Hematopoietic multipotent progenitor cell (in vitro differentiated cells): ENCODE measurements at regions not wholly inside any gene's neighbourhood (a gene's known extent, or its start where the extent isn't known, plus 50 kb on each side); places are given as distances from the start of the nearest gene placed in this dataset.

Experiments used
- DNase-seq, 3 donors: peaks; one replicate each; pipeline ENCODE4 v3.0.0-alpha.2; 2011 to 2015; ENCODE audit warnings: low read depth in 2 of 3, low spot score in 2 of 3

GRCh38 chr4:4607336-4608213 lies 65.7 kb upstream of the STX18 start:
- no peak for DNase-seq

GRCh38 chr4:4606321-4606720 lies 64.5 kb upstream of the STX18 start:
- DNase-seq: no peak

- no peak for DNase-seq
Observed at GRCh38 chr4:4605849-4606248, 64.0 kb upstream of the STX18 start.

GRCh38 chr4:4603592-4603991 lies 61.7 kb upstream of the STX18 start:
- DNase-seq: no peak

GRCh38 chr4:4603067-4603466 lies 61.2 kb upstream of the STX18 start:
- DNase-seq: no peak

- no peak for DNase-seq
Observed at GRCh38 chr4:4602468-4602867, 60.6 kb upstream of the STX18 start.

GRCh38 chr4:4601803-4602369 lies 60.0 kb upstream of the STX18 start:
- DNase-seq: no peak

GRCh38 chr4:4599481-4600275 lies 57.8 kb upstream of the STX18 start:
- no peak for DNase-seq

- DNase-seq: no peak
Observed at GRCh38 chr4:4598851-4599411, 57.1 kb upstream of the STX18 start.

GRCh38 chr4:4596720-4597119 lies 54.9 kb upstream of the STX18 start:
- DNase-seq: no peak

GRCh38 chr4:4595252-4595651 lies 53.4 kb upstream of the STX18 start:
- no peak for DNase-seq

- DNase-seq: no peak
Observed at GRCh38 chr4:4594285-4594920, 52.6 kb upstream of the STX18 start.

- DNase-seq: no peak
Observed at GRCh38 chr4:4593596-4594284, 51.9 kb upstream of the STX18 start.

- DNase-seq: no peak
Observed at GRCh38 chr4:4592414-4592813, 50.6 kb upstream of the STX18 start.
